SU-DHL-6 (cell line): ENCODE measurements at regions not wholly inside any gene's neighbourhood (a gene's known extent, or its start where the extent isn't known, plus 50 kb on each side); places are given as distances from the start of the nearest gene placed in this dataset.

Source experiments
- CTCF ChIP-seq: fragments of 200-600 bp; sonication (generic); IDR thresholded peaks from one replicate; pipeline ENCODE4 v1.5.1; 2017; ENCODE audit warnings: antibody characterized with exemption, mild to moderate bottlenecking, low read length, moderate library complexity; ENCODE audit not compliant: insufficient read depth, poor library complexity, severe bottlenecking
- EZH2phosphoT487 ChIP-seq: fragments of 200-600 bp; sonication (generic), shearing (Covaris generic); conservative IDR thresholded peaks from 2 replicates; pipeline ENCODE4 v1.6.1; 2018; ENCODE audit warnings: mild to moderate bottlenecking, antibody characterized with exemption, low read length, moderate library complexity, mixed read lengths

- TF ChIP-seq CTCF (no peak), EZH2phosphoT487 (no peak)
These were observed 147.4 kb downstream of the TRIM29 start for GRCh38 chr11:119990309-119991021.
